Gastroesophageal sphincter (tissue), 3 donors: ENCODE measurements at regions not wholly inside any gene's neighbourhood (a gene's known extent, or its start where the extent isn't known, plus 50 kb on each side); places are given as distances from the start of the nearest gene placed in this dataset.

Experiments
- POLR2A ChIP-seq, 2 donors: fragments of 450-650 bp; IDR thresholded peaks; one replicate each; pipeline ENCODE4 v1.6.1; 2017; ENCODE audit warnings: antibody characterized with exemption in 2 of 2, mild to moderate bottlenecking in 2 of 2, moderate library complexity in 1 of 2
- POLR2AphosphoS5 ChIP-seq: sonication (generic); formaldehyde crosslinking; IDR thresholded peaks from one replicate; pipeline ENCODE4 v1.6.1; 2017; ENCODE audit warnings: antibody characterized with exemption
- TF ChIP-seq, protein P1 (sequence below), 4 experiments: fragments of 200-600 bp in 2 of 4; fragments of 450-650 bp in 2 of 4; sonication (generic) in 1 of 4; IDR thresholded peaks; one replicate each; pipeline ENCODE4 v1.5.1; 2017 to 2019; ENCODE audit warnings: antibody characterized with exemption in 4 of 4, mild to moderate bottlenecking in 2 of 4, moderate library complexity in 2 of 4

DNA sequence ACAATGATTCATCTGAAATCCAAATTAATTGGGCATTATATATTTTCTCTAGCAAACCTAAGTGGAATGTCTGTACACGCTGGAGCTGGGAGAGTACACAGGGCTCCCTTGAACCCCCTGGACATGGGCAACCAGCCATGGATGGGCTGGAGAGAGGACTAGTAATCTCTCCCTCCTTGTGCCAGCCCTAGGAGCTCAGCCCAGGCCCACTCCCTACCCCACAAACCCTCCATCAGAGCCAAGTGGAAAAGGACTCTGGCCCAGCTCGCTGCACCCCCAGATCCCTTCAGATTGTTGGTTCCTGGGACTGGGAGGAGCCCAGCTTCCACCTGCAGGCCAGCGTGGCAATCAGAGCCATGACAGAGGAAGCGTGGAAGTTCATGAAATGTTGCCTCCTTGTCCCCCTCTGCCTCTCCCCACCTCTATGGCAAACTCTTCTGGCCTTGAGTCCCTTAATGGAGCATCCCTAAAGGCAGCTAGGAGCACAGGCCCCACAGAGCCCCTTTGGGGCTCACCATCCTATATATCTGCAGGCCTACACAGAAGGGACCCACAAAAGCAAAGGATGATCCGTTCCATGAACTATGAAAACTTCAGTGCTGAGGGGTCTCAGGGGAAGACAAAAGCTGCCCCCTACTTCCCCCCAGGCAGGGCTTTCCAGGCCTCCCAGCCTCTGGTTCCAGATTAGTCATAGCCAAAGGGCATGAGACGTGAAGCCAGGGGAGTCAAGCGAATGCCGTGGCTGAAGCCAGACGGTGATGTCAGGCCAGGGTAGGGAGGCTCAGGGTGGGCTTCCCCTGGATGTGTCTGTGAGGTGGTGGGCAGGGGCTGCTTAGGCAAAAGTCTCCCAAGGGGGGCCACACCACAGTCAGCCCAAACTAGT is 126.4 kb upstream of the MAFB start:
- TF ChIP-seq, protein P1, sequence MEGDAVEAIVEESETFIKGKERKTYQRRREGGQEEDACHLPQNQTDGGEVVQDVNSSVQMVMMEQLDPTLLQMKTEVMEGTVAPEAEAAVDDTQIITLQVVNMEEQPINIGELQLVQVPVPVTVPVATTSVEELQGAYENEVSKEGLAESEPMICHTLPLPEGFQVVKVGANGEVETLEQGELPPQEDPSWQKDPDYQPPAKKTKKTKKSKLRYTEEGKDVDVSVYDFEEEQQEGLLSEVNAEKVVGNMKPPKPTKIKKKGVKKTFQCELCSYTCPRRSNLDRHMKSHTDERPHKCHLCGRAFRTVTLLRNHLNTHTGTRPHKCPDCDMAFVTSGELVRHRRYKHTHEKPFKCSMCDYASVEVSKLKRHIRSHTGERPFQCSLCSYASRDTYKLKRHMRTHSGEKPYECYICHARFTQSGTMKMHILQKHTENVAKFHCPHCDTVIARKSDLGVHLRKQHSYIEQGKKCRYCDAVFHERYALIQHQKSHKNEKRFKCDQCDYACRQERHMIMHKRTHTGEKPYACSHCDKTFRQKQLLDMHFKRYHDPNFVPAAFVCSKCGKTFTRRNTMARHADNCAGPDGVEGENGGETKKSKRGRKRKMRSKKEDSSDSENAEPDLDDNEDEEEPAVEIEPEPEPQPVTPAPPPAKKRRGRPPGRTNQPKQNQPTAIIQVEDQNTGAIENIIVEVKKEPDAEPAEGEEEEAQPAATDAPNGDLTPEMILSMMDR (IDR thresholded peaks at IDR 0.05) = no peak
- TF ChIP-seq POLR2A (IDR thresholded peaks at IDR 0.05) (no peak), POLR2AphosphoS5 (no peak)
